GM12875 (cell line): ENCODE measurements at regions not wholly inside any gene's neighbourhood (a gene's known extent, or its start where the extent isn't known, plus 50 kb on each side); places are given as distances from the start of the nearest gene placed in this dataset.

ENCODE experiments used
- H3K4me3 ChIP-seq: one replicate; pipeline ENCODE4 v1.5.1; 2011; ENCODE audit warnings: low read depth, low read length, control low read depth
- TF ChIP-seq, protein P1 (sequence below): IDR thresholded peaks from 2 replicates; pipeline ENCODE4 v1.5.1; 2011; ENCODE audit warnings: low read depth, mild to moderate bottlenecking, control low read depth, inconsistent platforms, low read length, moderate library complexity, borderline replicate concordance; ENCODE audit not compliant: insufficient read depth

- no peak overlapping the region for H3K4me3 ChIP-seq
- TF ChIP-seq, protein P1, sequence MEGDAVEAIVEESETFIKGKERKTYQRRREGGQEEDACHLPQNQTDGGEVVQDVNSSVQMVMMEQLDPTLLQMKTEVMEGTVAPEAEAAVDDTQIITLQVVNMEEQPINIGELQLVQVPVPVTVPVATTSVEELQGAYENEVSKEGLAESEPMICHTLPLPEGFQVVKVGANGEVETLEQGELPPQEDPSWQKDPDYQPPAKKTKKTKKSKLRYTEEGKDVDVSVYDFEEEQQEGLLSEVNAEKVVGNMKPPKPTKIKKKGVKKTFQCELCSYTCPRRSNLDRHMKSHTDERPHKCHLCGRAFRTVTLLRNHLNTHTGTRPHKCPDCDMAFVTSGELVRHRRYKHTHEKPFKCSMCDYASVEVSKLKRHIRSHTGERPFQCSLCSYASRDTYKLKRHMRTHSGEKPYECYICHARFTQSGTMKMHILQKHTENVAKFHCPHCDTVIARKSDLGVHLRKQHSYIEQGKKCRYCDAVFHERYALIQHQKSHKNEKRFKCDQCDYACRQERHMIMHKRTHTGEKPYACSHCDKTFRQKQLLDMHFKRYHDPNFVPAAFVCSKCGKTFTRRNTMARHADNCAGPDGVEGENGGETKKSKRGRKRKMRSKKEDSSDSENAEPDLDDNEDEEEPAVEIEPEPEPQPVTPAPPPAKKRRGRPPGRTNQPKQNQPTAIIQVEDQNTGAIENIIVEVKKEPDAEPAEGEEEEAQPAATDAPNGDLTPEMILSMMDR, result no peak
These were observed 315.4 kb downstream of the DIPK2A start for GRCh38 chr3:144287001-144287400.

- TF ChIP-seq, protein P1, result no peak
- H3K4me3 ChIP-seq, result no peak overlapping the region
These were observed 317.4 kb downstream of the DIPK2A start for GRCh38 chr3:144289057-144289456.

GRCh38 chr3:144294659-144295538, 323.3 kb downstream of the DIPK2A start:
- no peak overlapping the region for H3K4me3 ChIP-seq

DNA sequence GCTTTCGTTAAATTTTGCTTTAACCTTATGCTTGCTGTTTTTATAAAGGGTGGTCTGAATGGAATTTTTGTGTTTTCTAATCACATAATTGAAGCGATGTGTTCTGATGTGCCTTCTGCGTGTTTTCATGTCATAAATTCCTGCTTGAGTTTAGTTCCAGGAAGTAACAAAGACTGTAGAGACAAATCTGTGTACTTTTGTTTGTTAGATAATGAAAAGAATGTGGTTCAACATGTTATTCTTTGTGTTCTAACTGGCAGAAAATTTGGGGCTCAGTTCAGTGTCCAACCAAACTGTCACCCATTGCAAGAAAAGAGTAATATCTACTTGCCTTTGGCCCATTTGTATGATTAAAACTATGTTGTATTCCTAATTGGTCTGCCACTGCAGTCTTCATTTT, 324.0 kb downstream of the DIPK2A start:
- TF ChIP-seq, protein P1, result no peak
- no peak overlapping the region for H3K4me3 ChIP-seq

More at GRCh38 chr3:144294659-144295538, 323.3 kb downstream of the DIPK2A start:
- TF ChIP-seq, protein P1, result no peak

DNA sequence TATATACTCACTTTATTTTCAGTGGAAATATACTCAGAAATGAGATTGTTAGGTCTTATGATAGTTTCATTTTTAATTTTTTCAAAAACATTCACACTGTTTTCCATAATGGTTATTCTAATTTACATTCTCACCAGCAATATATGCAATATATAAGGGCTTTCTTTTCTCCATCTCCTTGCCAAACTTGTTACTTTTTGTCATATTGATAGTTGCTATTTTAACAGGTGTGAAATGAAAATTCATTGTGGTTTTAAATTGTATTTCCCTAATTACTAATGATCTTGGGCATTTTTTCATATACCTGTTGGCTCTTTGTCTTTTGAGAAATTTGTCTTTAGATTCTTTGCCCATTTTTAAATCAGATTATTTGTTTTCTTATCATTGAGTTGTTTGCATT, 325.2 kb downstream of the DIPK2A start:
- TF ChIP-seq, protein P1, result no peak
- no peak overlapping the region for H3K4me3 ChIP-seq

- TF ChIP-seq, protein P1, result no peak
- no peak overlapping the region for H3K4me3 ChIP-seq
These were observed 330.2 kb downstream of the DIPK2A start for GRCh38 chr3:144301863-144302262.

DNA sequence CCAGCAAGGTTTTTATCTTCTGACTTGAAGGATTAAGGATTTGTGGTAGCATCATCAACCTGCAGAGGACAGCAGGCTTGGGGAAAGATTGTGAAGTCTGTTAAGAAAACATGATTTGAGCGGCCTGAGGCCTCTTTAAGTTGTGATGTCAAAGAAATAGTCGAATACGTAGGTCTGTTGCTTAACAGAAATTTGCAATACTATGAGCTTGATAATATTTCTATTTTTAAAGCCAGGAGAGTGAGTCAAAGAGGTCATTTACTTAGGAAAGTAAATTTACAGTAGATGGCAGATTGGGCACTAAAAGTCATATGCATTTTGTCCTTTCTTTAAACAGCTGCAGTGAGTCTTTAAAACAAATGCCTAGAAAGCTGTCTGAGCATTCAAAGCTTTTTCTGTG, 336.3 kb downstream of the DIPK2A start:
- H3K4me3 ChIP-seq, result no peak overlapping the region
- TF ChIP-seq, protein P1, result no peak
